Neural progenitor cell (in vitro differentiated cells): ENCODE measurements at regions not wholly inside any gene's neighbourhood (a gene's known extent, or its start where the extent isn't known, plus 50 kb on each side); places are given as distances from the start of the nearest gene placed in this dataset.

Experiments
- DNase-seq: peaks from one replicate; pipeline ENCODE4 v3.0.0-alpha.2; 2016; ENCODE audit warnings: low spot score
- H2AFZ ChIP-seq: fragments of 200-600 bp; sonication (generic); replicated peaks from 2 replicates; pipeline ENCODE4 v1.6.1; 2016; ENCODE audit warnings: antibody characterized with exemption
- H3F3A ChIP-seq: fragments of 200-600 bp; sonication (generic); 2 replicates; pipeline ENCODE4 v1.6.1; 2016; ENCODE audit warnings: antibody characterized with exemption, low read depth
- H3K27ac ChIP-seq: fragments of 200-600 bp; sonication (generic); 2 replicates; pipeline ENCODE4 v1.5.1; 2016; ENCODE audit warnings: mild to moderate bottlenecking
- H3K27me3 ChIP-seq: fragments of 200-600 bp; sonication (generic); 2 replicates; pipeline ENCODE4 v1.6.1; 2016; ENCODE audit warnings: mild to moderate bottlenecking, moderate library complexity
- H3K36me3 ChIP-seq: fragments of 200-600 bp; sonication (generic); 2 replicates; pipeline ENCODE4 v1.5.1; 2016
- H3K4me1 ChIP-seq: fragments of 200-600 bp; sonication (generic); 2 replicates; pipeline ENCODE4 v1.6.1; 2016; ENCODE audit warnings: mixed run types
- H3K4me2 ChIP-seq: fragments of 200-600 bp; sonication (generic); 2 replicates; pipeline ENCODE4 v1.6.1; 2016
- H3K4me3 ChIP-seq: fragments of 200-600 bp; sonication (generic); 2 replicates; pipeline ENCODE4 v1.5.1; 2016
- H3K79me2 ChIP-seq: fragments of 200-600 bp; sonication (generic); 2 replicates; pipeline ENCODE4 v1.6.1; 2016; ENCODE audit warnings: low read depth
- H3K9ac ChIP-seq: fragments of 200-600 bp; sonication (generic); 2 replicates; pipeline ENCODE4 v1.6.1; 2016
- H3K9me3 ChIP-seq: fragments of 200-600 bp; sonication (generic); 2 replicates; pipeline ENCODE4 v1.5.1; 2016; ENCODE audit warnings: low read depth
- H4K20me1 ChIP-seq: fragments of 200-600 bp; sonication (generic); 2 replicates; pipeline ENCODE4 v1.6.1; 2016; ENCODE audit warnings: low read depth
- H3K27ac Mint-ChIP-seq: 3 replicates; pipeline ENCODE4 v1.8.0; 2021; ENCODE audit warnings: mixed read lengths
- H3K27me3 Mint-ChIP-seq: 2 replicates; pipeline ENCODE4 v1.8.0; 2022; ENCODE audit warnings: low read depth, mild to moderate bottlenecking, inconsistent platforms, moderate library complexity, mixed read lengths; ENCODE audit not compliant: insufficient read depth
- H3K36me3 Mint-ChIP-seq: 3 replicates; pipeline ENCODE4 v1.8.0; 2021; ENCODE audit warnings: mixed read lengths
- H3K4me1 Mint-ChIP-seq: 3 replicates; pipeline ENCODE4 v1.8.0; 2021; ENCODE audit warnings: mixed read lengths
- H3K4me3 Mint-ChIP-seq: 3 replicates; pipeline ENCODE4 v1.8.0; 2021; ENCODE audit warnings: mild to moderate bottlenecking, moderate library complexity, mixed read lengths
- H3K9me3 Mint-ChIP-seq: 3 replicates; pipeline ENCODE4 v1.8.0; 2020; ENCODE audit warnings: mixed read lengths
- EZH2 ChIP-seq: fragments of 200-600 bp; sonication (generic); IDR thresholded peaks from 2 replicates; pipeline ENCODE4 v1.6.1; 2017; ENCODE audit warnings: antibody characterized with exemption, mild to moderate bottlenecking, moderate library complexity
- EZH2phosphoT487 ChIP-seq: fragments of 200-600 bp; sonication (generic); IDR thresholded peaks from 2 replicates; pipeline ENCODE4 v1.6.1; 2017; ENCODE audit warnings: antibody characterized with exemption
- TF ChIP-seq, protein P1 (sequence below): fragments of 200-600 bp; sonication (generic); IDR thresholded peaks from 2 replicates; pipeline ENCODE4 v1.5.1; 2017; ENCODE audit warnings: antibody characterized with exemption, mild to moderate bottlenecking

DNA sequence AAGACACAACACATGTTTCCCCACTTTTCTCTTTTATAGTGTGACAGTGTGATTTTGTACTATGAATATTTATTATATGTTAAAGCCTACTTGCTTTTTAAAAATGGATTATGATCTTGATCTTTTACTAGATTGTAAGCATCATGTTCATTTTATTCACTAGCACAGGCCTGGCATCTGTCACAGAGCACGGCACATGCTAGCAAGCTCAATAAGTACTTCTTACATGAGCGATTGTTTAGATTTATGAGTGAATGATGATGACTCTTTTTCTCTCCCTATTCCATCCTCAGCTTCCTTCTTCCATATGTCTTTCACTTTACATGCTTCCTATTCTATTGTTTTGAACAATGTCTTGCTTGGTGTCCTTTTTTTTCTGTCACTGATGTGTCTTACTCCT, 1454.1 kb downstream of the MRPL39 start:
- Mint-ChIP-seq H3K27me3 (no peaks in the 10 kb centered on the region), H3K27ac (no peak overlapping the region), H3K4me3 (no peak overlapping the region), H3K36me3 (no peaks in the 10 kb centered on the region), H3K9me3 (no peaks in the 10 kb centered on the region), H3K4me1 (no peaks in the 10 kb centered on the region)
- no peaks in the 10 kb centered on the region for H3F3A ChIP-seq
- H3K79me2 ChIP-seq, result no peaks in the 10 kb centered on the region
- no peak overlapping the region for H3K9ac ChIP-seq
- TF ChIP-seq, protein P1, sequence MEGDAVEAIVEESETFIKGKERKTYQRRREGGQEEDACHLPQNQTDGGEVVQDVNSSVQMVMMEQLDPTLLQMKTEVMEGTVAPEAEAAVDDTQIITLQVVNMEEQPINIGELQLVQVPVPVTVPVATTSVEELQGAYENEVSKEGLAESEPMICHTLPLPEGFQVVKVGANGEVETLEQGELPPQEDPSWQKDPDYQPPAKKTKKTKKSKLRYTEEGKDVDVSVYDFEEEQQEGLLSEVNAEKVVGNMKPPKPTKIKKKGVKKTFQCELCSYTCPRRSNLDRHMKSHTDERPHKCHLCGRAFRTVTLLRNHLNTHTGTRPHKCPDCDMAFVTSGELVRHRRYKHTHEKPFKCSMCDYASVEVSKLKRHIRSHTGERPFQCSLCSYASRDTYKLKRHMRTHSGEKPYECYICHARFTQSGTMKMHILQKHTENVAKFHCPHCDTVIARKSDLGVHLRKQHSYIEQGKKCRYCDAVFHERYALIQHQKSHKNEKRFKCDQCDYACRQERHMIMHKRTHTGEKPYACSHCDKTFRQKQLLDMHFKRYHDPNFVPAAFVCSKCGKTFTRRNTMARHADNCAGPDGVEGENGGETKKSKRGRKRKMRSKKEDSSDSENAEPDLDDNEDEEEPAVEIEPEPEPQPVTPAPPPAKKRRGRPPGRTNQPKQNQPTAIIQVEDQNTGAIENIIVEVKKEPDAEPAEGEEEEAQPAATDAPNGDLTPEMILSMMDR, result no peak
- TF ChIP-seq EZH2, result no peak
- no peak for TF ChIP-seq EZH2phosphoT487
- no peak overlapping the region for H3K27ac ChIP-seq
- no peak overlapping the region for H2AFZ ChIP-seq
- H3K27me3 ChIP-seq, result no peaks in the 10 kb centered on the region
- no peak for DNase-seq
- no peak overlapping the region for H3K4me3 ChIP-seq
- H4K20me1 ChIP-seq, result no peaks in the 10 kb centered on the region
- peaks cover 5% of the 10 kb centered on the region for H3K36me3 ChIP-seq
- no peaks in the 10 kb centered on the region for H3K4me1 ChIP-seq
- H3K9me3 ChIP-seq, result peaks cover 49% of the 10 kb centered on the region
- no peak overlapping the region for H3K4me2 ChIP-seq

DNA sequence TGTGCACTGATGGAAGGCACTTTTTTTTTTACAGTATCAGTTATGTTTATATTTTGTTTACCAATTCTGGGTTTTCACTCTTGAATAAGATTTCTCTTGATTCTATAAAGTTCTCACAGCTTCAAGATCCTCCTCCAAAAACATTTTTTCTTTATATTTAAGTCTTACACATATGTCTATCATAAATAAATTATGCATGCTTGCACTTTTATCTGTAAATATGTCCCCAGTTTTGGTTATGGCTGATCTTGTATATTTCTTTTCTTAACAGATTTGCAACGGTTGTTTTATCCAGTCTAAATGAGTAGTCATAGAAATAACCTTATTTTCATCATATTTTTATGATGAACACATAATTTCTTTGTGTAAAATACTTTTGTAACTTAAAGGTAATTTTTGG, 1456.5 kb downstream of the MRPL39 start:
- H3K4me1 ChIP-seq, result no peaks in the 10 kb centered on the region
- peaks cover 5% of the 10 kb centered on the region for H3K36me3 ChIP-seq
- no peak overlapping the region for H3K4me3 ChIP-seq
- no peaks in the 10 kb centered on the region for H3F3A ChIP-seq
- no peak overlapping the region for H3K9ac ChIP-seq
- Mint-ChIP-seq H3K9me3 (no peaks in the 10 kb centered on the region), H3K27ac (no peak overlapping the region), H3K4me3 (no peak overlapping the region), H3K27me3 (no peaks in the 10 kb centered on the region), H3K4me1 (no peaks in the 10 kb centered on the region), H3K36me3 (no peaks in the 10 kb centered on the region)
- H3K27me3 ChIP-seq, result no peaks in the 10 kb centered on the region
- no peak for DNase-seq
- no peak overlapping the region for H2AFZ ChIP-seq
- no peaks in the 10 kb centered on the region for H3K79me2 ChIP-seq
- no peak for TF ChIP-seq EZH2
- H3K27ac ChIP-seq, result no peak overlapping the region
- H3K4me2 ChIP-seq, result no peak overlapping the region
- peaks cover 37% of the 10 kb centered on the region for H3K9me3 ChIP-seq
- no peaks in the 10 kb centered on the region for H4K20me1 ChIP-seq

DNA sequence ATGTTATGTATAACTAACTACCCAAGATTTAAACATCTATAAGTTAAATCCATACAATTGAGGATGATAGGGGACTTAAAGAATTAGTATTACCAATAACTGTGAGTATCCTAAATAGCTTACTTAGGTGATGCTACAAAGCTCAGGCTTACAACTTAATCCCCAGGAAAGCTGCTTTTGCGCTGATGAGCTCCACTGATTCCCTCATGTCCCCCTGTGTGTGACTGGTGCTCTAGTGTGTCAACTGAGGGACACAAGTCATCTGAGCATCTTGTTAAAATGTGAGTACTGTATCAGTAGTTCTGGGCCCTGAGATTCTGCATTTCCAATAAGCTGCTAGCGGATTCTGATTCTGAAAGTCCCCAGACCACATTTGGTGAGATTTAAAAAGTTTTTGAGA, 1458.8 kb downstream of the MRPL39 start:
- Histone ChIP-seq H3F3A (no peaks in the 10 kb centered on the region), H3K4me3 (no peak overlapping the region), H3K9me3 (peaks cover 28% of the 10 kb centered on the region), H3K27ac (no peak overlapping the region), H3K4me2 (no peak overlapping the region), H3K9ac (no peak overlapping the region), H3K4me1 (no peaks in the 10 kb centered on the region), H2AFZ (no peak overlapping the region), H3K79me2 (no peaks in the 10 kb centered on the region), H4K20me1 (no peaks in the 10 kb centered on the region), H3K27me3 (no peaks in the 10 kb centered on the region), H3K36me3 (no peaks in the 10 kb centered on the region)
- Mint-ChIP-seq H3K27ac (no peak overlapping the region), H3K9me3 (no peaks in the 10 kb centered on the region), H3K4me1 (no peaks in the 10 kb centered on the region), H3K4me3 (no peak overlapping the region), H3K36me3 (no peaks in the 10 kb centered on the region), H3K27me3 (no peaks in the 10 kb centered on the region)
- no peak for TF ChIP-seq EZH2phosphoT487
- no peak for TF ChIP-seq EZH2
- TF ChIP-seq, protein P1, result no peak
- no peak for DNase-seq

- Histone ChIP-seq H4K20me1 (no peaks in the 10 kb centered on the region), H3K79me2 (no peaks in the 10 kb centered on the region), H3K9me3 (peaks cover 23% of the 10 kb centered on the region), H3K27me3 (no peaks in the 10 kb centered on the region), H3K36me3 (no peaks in the 10 kb centered on the region), H3K4me3 (no peak overlapping the region), H3K4me1 (no peaks in the 10 kb centered on the region), H3F3A (no peaks in the 10 kb centered on the region), H2AFZ (no peak overlapping the region), H3K27ac (no peak overlapping the region), H3K4me2 (no peak overlapping the region), H3K9ac (no peak overlapping the region)
- H3K4me3 Mint-ChIP-seq, result no peak overlapping the region
- DNase-seq, result no peak
- no peaks in the 10 kb centered on the region for H3K9me3 Mint-ChIP-seq
- H3K4me1 Mint-ChIP-seq, result no peaks in the 10 kb centered on the region
- H3K36me3 Mint-ChIP-seq, result no peaks in the 10 kb centered on the region
- no peaks in the 10 kb centered on the region for H3K27me3 Mint-ChIP-seq
- H3K27ac Mint-ChIP-seq, result no peak overlapping the region
- no peak for TF ChIP-seq EZH2
- TF ChIP-seq, protein P1, result no peak
- TF ChIP-seq EZH2phosphoT487, result no peak
Observed at GRCh38 chr21:24147674-24148073, 1459.6 kb downstream of the MRPL39 start.
